Coronary artery (tissue), 2 donors: ENCODE measurements at regions not wholly inside any gene's neighbourhood (a gene's known extent, or its start where the extent isn't known, plus 50 kb on each side); places are given as distances from the start of the nearest gene placed in this dataset.
"Not testable (repeated sequence)": the region's sequence is repeated elsewhere in the genome, so short reads cannot be mapped to it uniquely, and the experiment has no call there.

Experiments used
- DNase-seq: peaks from one replicate; pipeline ENCODE4 v3.0.0-alpha.2; 2017; ENCODE audit warnings: low spot score
- H3K27ac ChIP-seq, 2 donors: fragments of 200-600 bp; sonication (generic); one replicate each; pipeline ENCODE4 v1.5.1; 2016 to 2019
- H3K4me3 ChIP-seq: fragments of 200-600 bp; sonication (generic); 2 replicates; pipeline ENCODE4 v1.5.1; 2016; ENCODE audit warnings: mild to moderate bottlenecking, moderate library complexity
- TF ChIP-seq, protein P1 (sequence below): fragments of 200-600 bp; sonication (generic); IDR thresholded peaks from one replicate; pipeline ENCODE4 v1.5.1; 2019; ENCODE audit warnings: antibody characterized with exemption

GRCh38 chr5:100694100-100694499, 158.9 kb downstream of the FAM174A start:
- Histone ChIP-seq H3K27ac (no peak overlapping the region), H3K4me3 (no peak overlapping the region)
- DNase-seq: no peak
- TF ChIP-seq, protein P1, sequence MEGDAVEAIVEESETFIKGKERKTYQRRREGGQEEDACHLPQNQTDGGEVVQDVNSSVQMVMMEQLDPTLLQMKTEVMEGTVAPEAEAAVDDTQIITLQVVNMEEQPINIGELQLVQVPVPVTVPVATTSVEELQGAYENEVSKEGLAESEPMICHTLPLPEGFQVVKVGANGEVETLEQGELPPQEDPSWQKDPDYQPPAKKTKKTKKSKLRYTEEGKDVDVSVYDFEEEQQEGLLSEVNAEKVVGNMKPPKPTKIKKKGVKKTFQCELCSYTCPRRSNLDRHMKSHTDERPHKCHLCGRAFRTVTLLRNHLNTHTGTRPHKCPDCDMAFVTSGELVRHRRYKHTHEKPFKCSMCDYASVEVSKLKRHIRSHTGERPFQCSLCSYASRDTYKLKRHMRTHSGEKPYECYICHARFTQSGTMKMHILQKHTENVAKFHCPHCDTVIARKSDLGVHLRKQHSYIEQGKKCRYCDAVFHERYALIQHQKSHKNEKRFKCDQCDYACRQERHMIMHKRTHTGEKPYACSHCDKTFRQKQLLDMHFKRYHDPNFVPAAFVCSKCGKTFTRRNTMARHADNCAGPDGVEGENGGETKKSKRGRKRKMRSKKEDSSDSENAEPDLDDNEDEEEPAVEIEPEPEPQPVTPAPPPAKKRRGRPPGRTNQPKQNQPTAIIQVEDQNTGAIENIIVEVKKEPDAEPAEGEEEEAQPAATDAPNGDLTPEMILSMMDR: no peak

DNA sequence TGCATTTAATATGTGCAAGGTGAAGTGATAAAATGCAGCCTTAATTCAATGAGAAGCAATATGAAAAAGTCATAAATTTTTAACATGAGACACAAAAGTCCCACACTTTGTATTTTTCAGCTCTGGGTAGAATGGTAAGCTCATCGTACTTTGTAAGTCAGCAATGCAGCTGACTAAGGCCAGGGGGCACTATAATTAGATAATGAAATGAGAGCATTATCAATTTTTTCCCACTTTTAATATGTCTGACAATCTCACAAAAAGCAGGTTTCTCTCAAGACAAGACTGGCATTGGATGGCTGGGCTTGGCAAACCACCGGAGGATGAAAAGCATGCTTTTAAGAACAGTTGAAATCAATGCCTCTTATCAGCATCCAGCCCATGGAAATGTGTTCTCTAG, 162.8 kb downstream of the FAM174A start:
- no peak overlapping the region for H3K27ac ChIP-seq
- no peak overlapping the region for H3K4me3 ChIP-seq
- TF ChIP-seq, protein P1: no peak
- no peak for DNase-seq

DNA sequence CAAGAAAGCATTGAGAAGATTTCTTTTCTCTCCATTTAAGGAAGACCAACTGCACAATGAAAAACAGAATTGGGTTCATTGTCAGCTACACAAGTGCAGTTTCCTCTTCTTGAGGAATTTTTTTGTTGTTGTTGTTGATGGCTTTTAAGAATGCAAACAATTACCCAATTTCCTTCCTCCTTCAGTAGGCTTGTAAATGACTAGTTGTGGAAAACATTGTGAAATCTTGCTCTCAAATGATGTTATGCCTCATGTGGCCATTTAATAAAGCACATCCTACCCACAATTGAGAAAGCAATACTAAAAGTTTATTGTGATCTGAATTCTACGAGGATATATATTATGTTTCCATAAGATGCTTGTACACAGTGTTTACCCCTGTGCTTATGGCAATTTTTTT, 171.6 kb downstream of the FAM174A start:
- DNase-seq: no peak
- no peak overlapping the region for H3K27ac ChIP-seq
- no peak overlapping the region for H3K4me3 ChIP-seq
- TF ChIP-seq, protein P1: no peak

DNA sequence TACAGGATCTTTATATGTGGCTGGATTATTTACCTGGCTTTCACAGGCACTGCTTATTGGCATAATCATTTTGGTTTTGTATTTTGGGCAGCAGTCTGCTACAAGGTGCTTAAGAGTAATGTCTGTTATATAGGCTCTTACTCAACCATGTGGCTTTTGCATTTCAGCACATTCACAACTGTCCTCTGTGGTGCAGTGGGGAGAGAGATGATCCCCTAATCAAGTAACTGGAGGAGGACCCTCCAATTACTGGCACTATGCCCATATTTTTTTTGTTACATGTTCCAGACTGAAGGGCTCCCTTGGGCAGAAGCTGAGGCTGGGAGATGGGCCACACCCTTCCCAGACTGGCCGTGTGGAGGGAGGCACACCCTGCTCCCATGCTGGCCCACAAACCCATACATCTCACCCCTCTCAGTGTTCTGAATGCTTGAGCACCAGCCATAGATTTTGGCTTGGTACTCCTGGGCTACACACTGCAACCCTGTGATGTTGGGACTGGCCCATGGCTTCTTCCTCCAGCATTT, 173.5 kb downstream of the FAM174A start:
- no peak overlapping the region for H3K4me3 ChIP-seq

DNA sequence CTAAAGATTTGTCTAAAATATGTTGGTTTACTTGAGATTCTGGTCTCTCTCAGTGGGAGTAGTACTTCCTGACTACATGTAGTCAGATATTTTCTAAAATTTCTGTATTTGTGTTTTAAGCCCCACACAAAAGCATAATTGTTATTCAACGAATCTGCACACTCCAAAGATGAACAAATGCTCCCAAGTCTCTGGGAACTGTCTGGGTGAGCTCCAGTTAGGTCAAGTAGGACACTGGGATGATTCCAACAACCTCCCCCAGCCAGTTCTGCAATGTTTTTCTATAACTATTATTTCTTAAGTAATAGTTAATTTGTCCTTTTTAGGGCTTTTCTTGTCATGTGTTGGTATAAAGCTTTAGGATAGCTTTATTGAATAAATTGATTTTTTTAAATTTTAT, 174.6 kb downstream of the FAM174A start:
- no peak for DNase-seq
- no peak overlapping the region for H3K4me3 ChIP-seq
- TF ChIP-seq, protein P1: no peak
- no peak overlapping the region for H3K27ac ChIP-seq

More for the DNA sequence above, 173.5 kb downstream of the FAM174A start:
- TF ChIP-seq, protein P1: no peak
- DNase-seq: no peak
- H3K27ac ChIP-seq: no peak overlapping the region

DNA sequence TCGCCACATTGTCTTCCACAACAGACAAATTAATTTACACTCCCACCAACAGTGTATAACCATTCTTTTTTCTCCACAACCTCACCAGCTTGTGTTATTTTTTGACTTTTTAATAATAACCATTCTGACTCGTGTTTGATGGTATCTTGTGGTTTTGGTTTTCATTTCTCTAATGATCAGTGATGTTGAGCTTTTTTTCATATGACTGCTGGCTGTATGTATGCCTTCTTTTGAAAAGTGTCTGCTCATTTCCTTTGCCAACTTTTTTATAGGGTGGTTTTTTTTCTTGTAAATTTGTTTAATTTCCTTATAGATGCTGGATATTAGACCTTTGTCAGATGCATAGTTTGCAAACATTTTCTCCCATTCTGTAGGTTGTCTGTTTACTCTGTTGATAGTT, 179.6 kb downstream of the FAM174A start:
- H3K4me3 ChIP-seq, H3K27ac ChIP-seq, DNase-seq: not testable (repeated sequence)

- Histone ChIP-seq H3K4me3 (no peak overlapping the region), H3K27ac (no peak overlapping the region)
- DNase-seq: no peak
- TF ChIP-seq, protein P1: no peak
Observed at GRCh38 chr5:100722657-100723056, 180.4 kb downstream of the ST8SIA4 start.

GRCh38 chr5:100723229-100723628, 179.9 kb downstream of the ST8SIA4 start:
- TF ChIP-seq, protein P1: no peak

More at GRCh38 chr5:100723229-100723628, 179.9 kb downstream of the ST8SIA4 start:
- no peak overlapping the region for H3K4me3 ChIP-seq
- H3K27ac ChIP-seq: no peak overlapping the region
- DNase-seq: no peak
